H9 (cell line): ENCODE measurements at regions not wholly inside any gene's neighbourhood (a gene's known extent, or its start where the extent isn't known, plus 50 kb on each side); places are given as distances from the start of the nearest gene placed in this dataset.

Source experiments
- DNase-seq: peaks from one replicate; pipeline ENCODE4 v3.0.0-alpha.2; 2017
- H2AFZ ChIP-seq: one replicate; pipeline ENCODE4 v1.6.1; 2013; ENCODE audit warnings: mild to moderate bottlenecking, low read length, control low read depth, moderate library complexity
- H2AK5ac ChIP-seq: 2 replicates; pipeline ENCODE4 v1.6.1; 2013; ENCODE audit warnings: low read length, control low read depth, mixed read lengths; ENCODE audit not compliant: insufficient read length
- H2BK120ac ChIP-seq: one replicate; pipeline ENCODE4 v1.6.1; 2013; ENCODE audit warnings: low read depth, mild to moderate bottlenecking, low read length, control low read depth, inconsistent platforms; ENCODE audit not compliant: poor library complexity, severe bottlenecking
- H2BK12ac ChIP-seq: 2 replicates; pipeline ENCODE4 v1.6.1; 2013; ENCODE audit warnings: low read length, control low read depth, mixed read lengths, low read depth; ENCODE audit not compliant: insufficient read length
- H2BK15ac ChIP-seq: 2 replicates; pipeline ENCODE4 v1.6.1; 2013; ENCODE audit warnings: low read depth, low read length, control low read depth
- H2BK20ac ChIP-seq: one replicate; pipeline ENCODE4 v1.6.1; 2013; ENCODE audit warnings: low read depth, mild to moderate bottlenecking, low read length, control low read depth, inconsistent platforms; ENCODE audit not compliant: poor library complexity, severe bottlenecking
- H2BK5ac ChIP-seq: 2 replicates; pipeline ENCODE4 v1.6.1; 2013; ENCODE audit warnings: low read length, control low read depth, mixed read lengths; ENCODE audit not compliant: insufficient read length
- H3K14ac ChIP-seq: 2 replicates; pipeline ENCODE4 v1.6.1; 2013; ENCODE audit warnings: low read length, control low read depth; ENCODE audit not compliant: insufficient read depth
- H3K18ac ChIP-seq: 2 replicates; pipeline ENCODE4 v1.6.1; 2013; ENCODE audit warnings: low read depth, mild to moderate bottlenecking, mixed read lengths, low read length, control low read depth; ENCODE audit not compliant: insufficient read length
- H3K23ac ChIP-seq: 2 replicates; pipeline ENCODE4 v1.6.1; 2013; ENCODE audit warnings: low read length, control low read depth, mixed read lengths, low read depth; ENCODE audit not compliant: insufficient read length
- H3K23me2 ChIP-seq: 2 replicates; pipeline ENCODE4 v1.6.1; 2013; ENCODE audit warnings: low read depth, mild to moderate bottlenecking, mixed read lengths, low read length, control low read depth; ENCODE audit not compliant: insufficient read length, poor library complexity, severe bottlenecking
- H3K27ac ChIP-seq: 2 replicates; pipeline ENCODE4 v1.5.1; 2013; ENCODE audit warnings: low read length, control low read depth, mixed read lengths, low read depth; ENCODE audit not compliant: insufficient read length
- H3K27me3 ChIP-seq: 2 replicates; pipeline ENCODE4 v1.6.1; 2013; ENCODE audit warnings: low read length, control low read depth, inconsistent platforms; ENCODE audit not compliant: insufficient read depth
- H3K4ac ChIP-seq: 2 replicates; pipeline ENCODE4 v1.6.1; 2013; ENCODE audit warnings: low read depth, mild to moderate bottlenecking, control low read depth, inconsistent platforms, low read length, moderate library complexity
- H3K4me1 ChIP-seq: 2 replicates; pipeline ENCODE4 v1.6.1; 2013; ENCODE audit warnings: low read length, control low read depth, inconsistent platforms; ENCODE audit not compliant: insufficient read depth
- H3K4me2 ChIP-seq: 2 replicates; pipeline ENCODE4 v1.6.1; 2013; ENCODE audit warnings: low read length, control low read depth, mixed read lengths; ENCODE audit not compliant: insufficient read length, insufficient read depth
- H3K56ac ChIP-seq: 2 replicates; pipeline ENCODE4 v1.6.1; 2013; ENCODE audit warnings: low read depth, mild to moderate bottlenecking, mixed read lengths, low read length, control low read depth; ENCODE audit not compliant: insufficient read length
- H3K79me1 ChIP-seq: 2 replicates; pipeline ENCODE4 v1.6.1; 2013; ENCODE audit warnings: low read depth, mild to moderate bottlenecking, moderate library complexity, low read length, control low read depth, inconsistent platforms; ENCODE audit not compliant: insufficient read depth, poor library complexity, severe bottlenecking
- H3K79me2 ChIP-seq: 2 replicates; pipeline ENCODE4 v1.6.1; 2013; ENCODE audit warnings: low read length, control low read depth, inconsistent platforms; ENCODE audit not compliant: insufficient read depth
- H3K9ac ChIP-seq: 2 replicates; pipeline ENCODE4 v1.6.1; 2013; ENCODE audit warnings: low read length, control low read depth, mixed read lengths; ENCODE audit not compliant: insufficient read length; ENCODE audit errors: extremely low read depth
- H3K9me3 ChIP-seq: one replicate; pipeline ENCODE4 v1.6.1; 2013; ENCODE audit warnings: low read depth, low read length, inconsistent platforms; ENCODE audit not compliant: control insufficient read depth
- H3T11ph ChIP-seq: one replicate; pipeline ENCODE4 v1.6.1; 2013; ENCODE audit warnings: mild to moderate bottlenecking, low read length, control low read depth, inconsistent platforms
- H4K20me1 ChIP-seq: one replicate; pipeline ENCODE4 v1.6.1; 2013; ENCODE audit not compliant: control insufficient read depth, insufficient read length, insufficient read depth
- H4K5ac ChIP-seq: 2 replicates; pipeline ENCODE4 v1.6.1; 2013; ENCODE audit warnings: low read depth, mild to moderate bottlenecking, mixed read lengths, low read length, control low read depth; ENCODE audit not compliant: insufficient read length
- H4K8ac ChIP-seq: replicated peaks from 2 replicates; pipeline ENCODE4 v1.6.1; 2013; ENCODE audit warnings: low read length, control low read depth, mixed read lengths, low read depth; ENCODE audit not compliant: insufficient read length
- H4K91ac ChIP-seq: 2 replicates; pipeline ENCODE4 v1.6.1; 2013; ENCODE audit warnings: low read depth, mild to moderate bottlenecking, moderate library complexity, mixed read lengths, low read length, control low read depth; ENCODE audit not compliant: insufficient read length
- H3K27ac Mint-ChIP-seq, 3 experiments: 2 replicates in 2 of 3; 3 replicates in 1 of 3; pipeline ENCODE4 v1.8.0; 2020 to 2021; ENCODE audit warnings: mixed read lengths in 3 of 3, mild to moderate bottlenecking in 1 of 3, moderate library complexity in 1 of 3
- H3K27me3 Mint-ChIP-seq: 2 replicates; pipeline ENCODE4 v1.8.0; 2021; ENCODE audit warnings: low read depth, mild to moderate bottlenecking, moderate library complexity, mixed read lengths
- H3K36me3 Mint-ChIP-seq, 3 experiments: 2 replicates in 2 of 3; 3 replicates in 1 of 3; pipeline ENCODE4 v1.8.0; 2020 to 2021; ENCODE audit warnings: low read depth in 3 of 3, mixed read lengths in 3 of 3; ENCODE audit not compliant: insufficient read depth in 1 of 3
- H3K4me1 Mint-ChIP-seq, 2 experiments: 2 replicates each; pipeline ENCODE4 v1.8.0; 2020; ENCODE audit warnings: mixed read lengths in 2 of 2
- H3K4me3 Mint-ChIP-seq, 2 experiments: 2 replicates in 1 of 2; 3 replicates in 1 of 2; pipeline ENCODE4 v1.8.0; 2020 to 2021; ENCODE audit warnings: mild to moderate bottlenecking in 2 of 2, mixed read lengths in 2 of 2, moderate library complexity in 1 of 2
- H3K9me3 Mint-ChIP-seq, 2 experiments: 2 replicates in 1 of 2; 3 replicates in 1 of 2; pipeline ENCODE4 v1.8.0; 2020; ENCODE audit warnings: mild to moderate bottlenecking in 2 of 2, mixed read lengths in 2 of 2, moderate library complexity in 1 of 2
- WGBS: extraction: QIAGEN DNeasy Blood & Tissue Kit; methylation state at CpG from one replicate; pipeline ENCODE4 v1.1.7; 2013; ENCODE audit warnings: missing lambda C conversion rate, low lambda C conversion rate, mixed read lengths; ENCODE audit not compliant: insufficient read length; ENCODE audit errors: extremely low coverage; 5-methylcytosine and 5-hydroxymethylcytosine counted together
- TF ChIP-seq, protein P1 (sequence below): fragments of 200-600 bp; sonication (generic); conservative IDR thresholded peaks from 3 replicates; pipeline ENCODE4 v1.8.0; 2021; ENCODE audit warnings: antibody characterized with exemption, mild to moderate bottlenecking

DNA sequence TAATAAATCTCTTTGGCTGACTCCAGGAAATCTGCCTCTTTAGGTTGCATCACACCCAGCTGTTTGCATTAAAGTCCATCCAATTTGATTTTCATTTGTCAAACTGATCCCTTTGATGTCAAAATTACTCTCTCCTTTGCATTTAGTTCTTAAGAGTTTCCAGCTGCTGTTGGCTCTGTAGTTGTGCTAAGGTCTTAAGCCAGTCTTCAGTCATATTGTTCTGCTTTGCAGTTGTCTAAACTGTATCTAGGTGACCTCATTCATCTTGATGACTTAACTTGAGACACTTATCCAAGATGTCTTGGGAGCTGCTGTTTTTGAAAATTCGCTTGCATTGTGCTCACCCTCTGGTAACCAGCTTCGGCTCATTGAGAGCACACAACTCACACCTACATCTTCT lies 386.9 kb upstream of the TLE4 start:
- H3K4me3 Mint-ChIP-seq: no peak overlapping the region
- no peaks in the 10 kb centered on the region for H3K9me3 ChIP-seq
- no peak overlapping the region for H3K18ac ChIP-seq
- no peak overlapping the region for H2BK5ac ChIP-seq
- H3K27me3 Mint-ChIP-seq: no peaks in the 10 kb centered on the region
- H2BK20ac ChIP-seq: no peak overlapping the region
- H3K4me1 ChIP-seq: no peaks in the 10 kb centered on the region
- H2BK12ac ChIP-seq: no peak overlapping the region
- H2AFZ ChIP-seq: no peak overlapping the region
- no peak overlapping the region for H3K27ac Mint-ChIP-seq
- peaks cover 3 to 4% of the 10 kb centered on the region in 2 experiments; a peak in 4 of 5 replicates for H3K9me3 Mint-ChIP-seq
- H3K36me3 Mint-ChIP-seq: peaks cover 0 to 10% (median 3%) of the 10 kb centered on the region in 3 experiments; a peak in 4 of 7 replicates
- H3K4me1 Mint-ChIP-seq: no peaks in the 10 kb centered on the region
- H3K56ac ChIP-seq: no peak overlapping the region
- no peaks in the 10 kb centered on the region for H3K79me2 ChIP-seq
- no peak overlapping the region for H2BK15ac ChIP-seq
- no peak overlapping the region for H4K91ac ChIP-seq
- no peak overlapping the region for H3K27ac ChIP-seq
- no peak overlapping the region for H3K9ac ChIP-seq
- H4K20me1 ChIP-seq: no peaks in the 10 kb centered on the region
- H3T11ph ChIP-seq: no peak overlapping the region
- H3K4me2 ChIP-seq: no peak overlapping the region
- no peaks in the 10 kb centered on the region for H3K79me1 ChIP-seq
- TF ChIP-seq, protein P1, sequence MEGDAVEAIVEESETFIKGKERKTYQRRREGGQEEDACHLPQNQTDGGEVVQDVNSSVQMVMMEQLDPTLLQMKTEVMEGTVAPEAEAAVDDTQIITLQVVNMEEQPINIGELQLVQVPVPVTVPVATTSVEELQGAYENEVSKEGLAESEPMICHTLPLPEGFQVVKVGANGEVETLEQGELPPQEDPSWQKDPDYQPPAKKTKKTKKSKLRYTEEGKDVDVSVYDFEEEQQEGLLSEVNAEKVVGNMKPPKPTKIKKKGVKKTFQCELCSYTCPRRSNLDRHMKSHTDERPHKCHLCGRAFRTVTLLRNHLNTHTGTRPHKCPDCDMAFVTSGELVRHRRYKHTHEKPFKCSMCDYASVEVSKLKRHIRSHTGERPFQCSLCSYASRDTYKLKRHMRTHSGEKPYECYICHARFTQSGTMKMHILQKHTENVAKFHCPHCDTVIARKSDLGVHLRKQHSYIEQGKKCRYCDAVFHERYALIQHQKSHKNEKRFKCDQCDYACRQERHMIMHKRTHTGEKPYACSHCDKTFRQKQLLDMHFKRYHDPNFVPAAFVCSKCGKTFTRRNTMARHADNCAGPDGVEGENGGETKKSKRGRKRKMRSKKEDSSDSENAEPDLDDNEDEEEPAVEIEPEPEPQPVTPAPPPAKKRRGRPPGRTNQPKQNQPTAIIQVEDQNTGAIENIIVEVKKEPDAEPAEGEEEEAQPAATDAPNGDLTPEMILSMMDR: no peak
- no peak overlapping the region for H2AK5ac ChIP-seq
- H4K5ac ChIP-seq: no peak overlapping the region
- no peaks in the 10 kb centered on the region for H3K27me3 ChIP-seq
- no peak overlapping the region for H3K14ac ChIP-seq
- no peak overlapping the region for H2BK120ac ChIP-seq
- DNase-seq: no peak
- WGBS: no CpG with 5 or more reads among the region's 2 CpGs
- H4K8ac ChIP-seq: no peak overlapping the region
- H3K23me2 ChIP-seq: no peaks in the 10 kb centered on the region
- H3K23ac ChIP-seq: no peak overlapping the region
- H3K4ac ChIP-seq: no peak overlapping the region
